C4-2B (cell line): ENCODE measurements at regions not wholly inside any gene's neighbourhood (a gene's known extent, or its start where the extent isn't known, plus 50 kb on each side); places are given as distances from the start of the nearest gene placed in this dataset.

Source experiments
- CTCF ChIP-seq: fragments of 450-650 bp; conservative IDR thresholded peaks from 2 replicates; pipeline ENCODE4 v1.5.1; 2017; ENCODE audit warnings: mild to moderate bottlenecking
- ZFX ChIP-seq: fragments of 450-650 bp; IDR thresholded peaks from 2 replicates; pipeline ENCODE4 v1.6.1; 2017

- TF ChIP-seq CTCF (no peak), ZFX (no peak)
Observed at GRCh38 chrX:40391662-40392061, 189.1 kb upstream of the ATP6AP2 start.
